Kidney (tissue), 13 donors: ENCODE measurements at regions not wholly inside any gene's neighbourhood (a gene's known extent, or its start where the extent isn't known, plus 50 kb on each side); places are given as distances from the start of the nearest gene placed in this dataset.
A peak's percentile ranks its signal among the peaks of the same experiment; 100 is the strongest.

Source experiments
- DNase-seq, 5 donors: peaks; one replicate each; pipeline ENCODE4 v3.0.0-alpha.2; 2013 to 2020
- FAIRE-seq: peaks from 2 replicates; lab custom pipeline; 2012; peaks lifted over from hg19 to GRCh38; lab: Jason Lieb, UNC
- H3K27ac ChIP-seq, 2 donors: one replicate each; pipeline ENCODE4 v1.7.0; 2013; ENCODE audit warnings: low read depth in 2 of 2, low read length in 2 of 2, inconsistent platforms in 1 of 2
- H3K27me3 ChIP-seq: one replicate; pipeline ENCODE4 v1.7.1; 2013; ENCODE audit warnings: low read length, inconsistent platforms; ENCODE audit not compliant: control insufficient read depth, insufficient read depth
- H3K36me3 ChIP-seq, 3 donors: one replicate each; pipeline versions ENCODE4 v1.7.0 to v1.7.1; 2013; ENCODE audit warnings: low read length in 3 of 3, control low read depth in 1 of 3, inconsistent platforms in 1 of 3; ENCODE audit not compliant: insufficient read depth in 3 of 3, control insufficient read depth in 2 of 3
- H3K4me1 ChIP-seq, 3 donors: one replicate each; pipeline versions ENCODE4 v1.7.0 to v1.7.1; 2013; ENCODE audit warnings: low read length in 3 of 3, inconsistent platforms in 1 of 3, low read depth in 1 of 3; ENCODE audit not compliant: control insufficient read depth in 2 of 3, insufficient read depth in 2 of 3
- H3K4me3 ChIP-seq, 3 donors: one replicate each; pipeline versions ENCODE4 v1.7.0 to v1.8.1; 2013; ENCODE audit warnings: low read length in 3 of 3, control low read depth in 1 of 3, inconsistent platforms in 1 of 3
- H3K9ac ChIP-seq, 3 donors: one replicate each; pipeline versions ENCODE4 v1.7.0 to v1.7.1; 2013; ENCODE audit warnings: low read length in 3 of 3, control low read depth in 1 of 3, inconsistent platforms in 1 of 3
- H3K9me3 ChIP-seq, 3 donors: one replicate each; pipeline versions ENCODE4 v1.7.0 to v1.7.1; 2013; ENCODE audit warnings: low read length in 3 of 3, control low read depth in 1 of 3, inconsistent platforms in 1 of 3; ENCODE audit not compliant: control insufficient read depth in 2 of 3, insufficient read depth in 1 of 3
- intact Hi-C: fragments of 100-400 bp; cut with DNase I; formaldehyde crosslinking; loops from one replicate; pipeline ENCODE4 v1.11.1; 2022
- TF ChIP-seq, protein P1 (sequence below): IDR thresholded peaks from 3 replicates; pipeline ENCODE4 v1.5.1; 2012; ENCODE audit warnings: mild to moderate bottlenecking, moderate library complexity, borderline replicate concordance; ENCODE audit not compliant: insufficient read depth; ENCODE audit errors: extremely low read depth
- donor health status: control.
- donor health status: control.
- donor health status: control.
- donor health status: control.
- donor health status: control.
- donor health status: DM: yes; HTN: yes; CAD: no.
- donor health status: Normal renal cell carcinoma (clear cell type).

DNA sequence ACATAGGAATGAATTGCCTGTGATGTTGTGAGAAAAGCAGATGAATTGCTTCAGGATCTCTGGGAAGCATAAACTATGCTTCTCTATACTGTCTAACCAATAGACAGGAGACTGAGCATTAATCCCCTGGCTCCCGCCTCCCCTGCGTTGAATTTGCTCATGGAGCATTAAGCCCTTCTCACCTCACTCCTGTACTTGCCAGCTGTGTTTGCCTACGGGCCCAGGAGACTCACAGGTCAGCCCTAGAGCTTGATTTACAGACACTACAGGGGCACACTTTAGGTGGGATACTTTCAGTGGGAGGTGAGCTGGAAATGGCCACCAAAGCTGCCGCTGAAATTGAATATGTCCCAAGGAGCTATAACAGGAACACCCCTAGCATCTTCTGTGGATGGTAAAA is 418.7 kb downstream of the CBLN4 start:
- DNase-seq (peak in 4 of 5 donors; percentile 69 to 90 (median 84)), FAIRE-seq (no peak)
- Histone ChIP-seq H3K36me3 (no peaks in the 10 kb centered on the region), H3K27me3 (no peaks in the 10 kb centered on the region), H3K9me3 (no peaks in the 10 kb centered on the region), H3K27ac (no peak overlapping the region), H3K4me1 (no peaks in the 10 kb centered on the region), H3K4me3 (no peak overlapping the region), H3K9ac (no peak overlapping the region)
- TF ChIP-seq, protein P1, sequence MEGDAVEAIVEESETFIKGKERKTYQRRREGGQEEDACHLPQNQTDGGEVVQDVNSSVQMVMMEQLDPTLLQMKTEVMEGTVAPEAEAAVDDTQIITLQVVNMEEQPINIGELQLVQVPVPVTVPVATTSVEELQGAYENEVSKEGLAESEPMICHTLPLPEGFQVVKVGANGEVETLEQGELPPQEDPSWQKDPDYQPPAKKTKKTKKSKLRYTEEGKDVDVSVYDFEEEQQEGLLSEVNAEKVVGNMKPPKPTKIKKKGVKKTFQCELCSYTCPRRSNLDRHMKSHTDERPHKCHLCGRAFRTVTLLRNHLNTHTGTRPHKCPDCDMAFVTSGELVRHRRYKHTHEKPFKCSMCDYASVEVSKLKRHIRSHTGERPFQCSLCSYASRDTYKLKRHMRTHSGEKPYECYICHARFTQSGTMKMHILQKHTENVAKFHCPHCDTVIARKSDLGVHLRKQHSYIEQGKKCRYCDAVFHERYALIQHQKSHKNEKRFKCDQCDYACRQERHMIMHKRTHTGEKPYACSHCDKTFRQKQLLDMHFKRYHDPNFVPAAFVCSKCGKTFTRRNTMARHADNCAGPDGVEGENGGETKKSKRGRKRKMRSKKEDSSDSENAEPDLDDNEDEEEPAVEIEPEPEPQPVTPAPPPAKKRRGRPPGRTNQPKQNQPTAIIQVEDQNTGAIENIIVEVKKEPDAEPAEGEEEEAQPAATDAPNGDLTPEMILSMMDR: no peak
- intact Hi-C loops: no loop called here

DNA sequence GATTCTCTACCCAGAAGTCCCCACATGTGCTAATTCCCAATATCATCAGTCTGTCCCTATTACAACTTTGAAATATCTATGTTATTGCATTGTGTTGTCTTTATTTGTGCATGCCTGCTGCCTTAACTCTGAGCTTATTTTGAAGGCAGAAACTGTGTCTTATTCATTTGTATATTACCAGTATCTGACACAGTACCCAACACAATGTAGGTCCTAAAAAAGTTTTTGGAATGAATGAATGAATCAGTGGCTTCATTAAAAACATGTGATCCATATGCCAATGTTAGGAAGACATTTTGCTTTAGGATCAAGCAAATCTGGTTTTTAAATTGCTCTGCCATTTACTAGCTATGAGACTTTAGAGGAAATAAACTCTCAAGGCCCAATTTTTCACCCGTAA is 420.4 kb downstream of the CBLN4 start:
- TF ChIP-seq, protein P1: no peak
- H3K36me3 ChIP-seq: no peaks in the 10 kb centered on the region
- no peak overlapping the region for H3K4me3 ChIP-seq
- FAIRE-seq (no peak), DNase-seq (no peak)
- intact Hi-C loops: no loop called here
- no peak overlapping the region for H3K9ac ChIP-seq
- H3K27ac ChIP-seq: no peak overlapping the region
- H3K4me1 ChIP-seq: no peaks in the 10 kb centered on the region
- no peaks in the 10 kb centered on the region for H3K9me3 ChIP-seq
- H3K27me3 ChIP-seq: no peaks in the 10 kb centered on the region

DNA sequence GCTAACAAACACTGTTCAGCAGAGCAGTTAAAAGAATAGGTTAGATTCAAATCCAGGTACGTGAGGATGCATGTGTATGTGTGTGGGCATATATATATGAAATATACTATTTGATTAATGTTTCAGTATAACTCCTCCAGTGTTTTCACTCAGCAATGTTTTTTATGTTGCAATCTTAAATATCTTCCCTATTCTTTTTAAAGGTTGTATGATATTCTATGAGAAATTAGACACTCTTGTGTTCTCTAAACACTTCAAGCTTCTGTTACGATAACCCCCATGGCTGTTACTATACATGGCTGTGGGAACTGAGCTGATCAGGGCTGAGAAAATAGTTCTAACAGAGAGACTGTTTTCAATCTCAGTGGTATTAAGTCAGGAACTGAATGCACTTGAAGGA is 421.0 kb downstream of the CBLN4 start:
- DNase-seq (no peak), FAIRE-seq (no peak)
- Histone ChIP-seq H3K4me3 (no peak overlapping the region), H3K9me3 (no peaks in the 10 kb centered on the region), H3K9ac (no peak overlapping the region), H3K27me3 (no peaks in the 10 kb centered on the region), H3K36me3 (no peaks in the 10 kb centered on the region), H3K27ac (no peak overlapping the region), H3K4me1 (no peaks in the 10 kb centered on the region)
- TF ChIP-seq, protein P1: no peak
- intact Hi-C loops: no loop called here

GRCh38 chr20:55583036-55583435 is 422.3 kb downstream of the CBLN4 start:
- FAIRE-seq: no peak
- H3K9me3 ChIP-seq: no peaks in the 10 kb centered on the region
- TF ChIP-seq, protein P1: no peak

More at GRCh38 chr20:55583036-55583435, 422.3 kb downstream of the CBLN4 start:
- no peak overlapping the region for H3K9ac ChIP-seq
- H3K36me3 ChIP-seq: no peaks in the 10 kb centered on the region
- H3K27me3 ChIP-seq: no peaks in the 10 kb centered on the region
- intact Hi-C loops: no loop called here
- no peak overlapping the region for H3K4me3 ChIP-seq
- DNase-seq: no peak
- no peak overlapping the region for H3K27ac ChIP-seq
- H3K4me1 ChIP-seq: no peaks in the 10 kb centered on the region
